BJ (cell line): ENCODE measurements at regions not wholly inside any gene's neighbourhood (a gene's known extent, or its start where the extent isn't known, plus 50 kb on each side); places are given as distances from the start of the nearest gene placed in this dataset.
"Not testable (repeated sequence)": the region's sequence is repeated elsewhere in the genome, so short reads cannot be mapped to it uniquely, and the experiment has no call there.

ENCODE experiments used
- CTCF ChIA-PET: fragments of 350-600 bp; formaldehyde crosslinking; extraction: SDS; loops from one replicate; lab custom pipeline; 2021; ENCODE audit warnings: antibody characterized with exemption, inconsistent platforms; lab: Yijun Ruan, JAX
- POLR2A ChIA-PET: fragments of 300-600 bp; sonication (Branson Sonifier 250); formaldehyde crosslinking; extraction: SDS; loops from one replicate; lab custom pipeline; 2021; ENCODE audit warnings: antibody characterized with exemption; lab: Charles Lee
- DNase-seq: peaks from one replicate; pipeline ENCODE4 v3.0.0-alpha.2; 2011; ENCODE audit warnings: low read depth
- H3K27me3 ChIP-seq: 2 replicates; pipeline ENCODE4 v1.6.0; 2011; ENCODE audit warnings: low read length; ENCODE audit not compliant: control insufficient read depth, insufficient read depth
- H3K36me3 ChIP-seq: 2 replicates; pipeline ENCODE4 v1.5.1; 2011; ENCODE audit warnings: low read length; ENCODE audit not compliant: control insufficient read depth, insufficient read depth
- H3K4me3 ChIP-seq: 2 replicates; pipeline ENCODE4 v1.5.1; 2011; ENCODE audit warnings: low read depth, mild to moderate bottlenecking, control low read depth, low read length
- CTCF ChIP-seq: IDR thresholded peaks from 2 replicates; pipeline ENCODE4 v1.5.1; 2011; ENCODE audit warnings: low read depth, mild to moderate bottlenecking, control low read depth, inconsistent platforms, low read length, moderate library complexity; ENCODE audit not compliant: insufficient read depth

GRCh38 chr13:94798738-94799137 is 86.4 kb upstream of the SOX21 start:
- no peak overlapping the region for H3K4me3 ChIP-seq
- DNase-seq, result no peak
- no peaks in the 10 kb centered on the region for H3K27me3 ChIP-seq
- TF ChIP-seq CTCF, result no peak
- CTCF ChIA-PET, result no interaction called here
- POLR2A ChIA-PET, result no interaction called here
- no peaks in the 10 kb centered on the region for H3K36me3 ChIP-seq

GRCh38 chr13:94795292-94795691 is 82.9 kb upstream of the SOX21 start:
- ChIA-PET POLR2A (no interaction called here), CTCF (interaction anchor here (0.8 kb wide), 1 partner anchor 8 kb away, joined by 3 read pairs; no protein-coding TSS in a partner anchor)
- no peak for DNase-seq
- H3K4me3 ChIP-seq, result no peak overlapping the region
- no peaks in the 10 kb centered on the region for H3K27me3 ChIP-seq
- H3K36me3 ChIP-seq, result no peaks in the 10 kb centered on the region
- no peak for TF ChIP-seq CTCF

GRCh38 chr13:94786246-94786645 is 73.9 kb upstream of the SOX21 start:
- CTCF ChIA-PET, result not testable (repeated sequence)

GRCh38 chr13:94784066-94784465 is 71.7 kb upstream of the SOX21 start:
- Histone ChIP-seq H3K4me3 (no peak overlapping the region), H3K27me3 (no peaks in the 10 kb centered on the region), H3K36me3 (no peaks in the 10 kb centered on the region)
- DNase-seq, result no peak
- TF ChIP-seq CTCF, result no peak
- CTCF ChIA-PET, result no interaction called here
- POLR2A ChIA-PET, result no interaction called here

More at GRCh38 chr13:94786246-94786645, 73.9 kb upstream of the SOX21 start:
- POLR2A ChIA-PET, H3K36me3 ChIP-seq, H3K4me3 ChIP-seq, DNase-seq, H3K27me3 ChIP-seq: not testable (repeated sequence)

GRCh38 chr13:94783489-94783888 is 71.1 kb upstream of the SOX21 start:
- CTCF ChIA-PET, result interaction anchor here (0.6 kb wide), 1 partner anchor 621 kb away, joined by 4 read pairs; no protein-coding TSS in a partner anchor
- Histone ChIP-seq H3K36me3 (no peaks in the 10 kb centered on the region), H3K27me3 (no peaks in the 10 kb centered on the region), H3K4me3 (no peak overlapping the region)
- TF ChIP-seq CTCF, result no peak
- POLR2A ChIA-PET, result no interaction called here
- DNase-seq, result no peak

- no peak for TF ChIP-seq CTCF
- Histone ChIP-seq H3K4me3 (no peak overlapping the region), H3K27me3 (no peaks in the 10 kb centered on the region), H3K36me3 (no peaks in the 10 kb centered on the region)
- ChIA-PET POLR2A (no interaction called here), CTCF (interaction anchor here (0.6 kb wide), 1 partner anchor 65 kb away, joined by 3 read pairs; no protein-coding TSS in a partner anchor)
- no peak for DNase-seq
Measured at GRCh38 chr13:94780421-94780820, 68.1 kb upstream of the SOX21 start.
